Dendritic cell treated with granulocyte-macrophage colony-stimulating factor and Interleukin-4, amounts not matched to agents 40 ng/mL and 50 ng/mL, for 4 days (primary cell): ENCODE measurements at regions not wholly inside any gene's neighbourhood (a gene's known extent, or its start where the extent isn't known, plus 50 kb on each side); places are given as distances from the start of the nearest gene placed in this dataset.
"Not testable (repeated sequence)": the region's sequence is repeated elsewhere in the genome, so short reads cannot be mapped to it uniquely, and the experiment has no call there.

Experiments
- H3K27ac Mint-ChIP-seq: one replicate; pipeline ENCODE4 v1.8.0; 2022; ENCODE audit warnings: mild to moderate bottlenecking, mixed read lengths
- H3K27me3 Mint-ChIP-seq: one replicate; pipeline ENCODE4 v1.8.0; 2022; ENCODE audit warnings: mild to moderate bottlenecking, mixed read lengths
- H3K36me3 Mint-ChIP-seq: one replicate; pipeline ENCODE4 v1.8.0; 2022; ENCODE audit warnings: low read depth, mixed read lengths
- H3K4me1 Mint-ChIP-seq: one replicate; pipeline ENCODE4 v1.8.0; 2022; ENCODE audit warnings: low read depth, mixed read lengths
- H3K4me3 Mint-ChIP-seq: one replicate; pipeline ENCODE4 v1.8.0; 2022; ENCODE audit warnings: mild to moderate bottlenecking, moderate library complexity, mixed read lengths
- H3K9me3 Mint-ChIP-seq: one replicate; pipeline ENCODE4 v1.8.0; 2022; ENCODE audit warnings: mixed read lengths
- intact Hi-C: fragments of 100-400 bp; cut with micrococcal nuclease; formaldehyde crosslinking; loops from one replicate; pipeline ENCODE4 v1.15.0; 2022

DNA sequence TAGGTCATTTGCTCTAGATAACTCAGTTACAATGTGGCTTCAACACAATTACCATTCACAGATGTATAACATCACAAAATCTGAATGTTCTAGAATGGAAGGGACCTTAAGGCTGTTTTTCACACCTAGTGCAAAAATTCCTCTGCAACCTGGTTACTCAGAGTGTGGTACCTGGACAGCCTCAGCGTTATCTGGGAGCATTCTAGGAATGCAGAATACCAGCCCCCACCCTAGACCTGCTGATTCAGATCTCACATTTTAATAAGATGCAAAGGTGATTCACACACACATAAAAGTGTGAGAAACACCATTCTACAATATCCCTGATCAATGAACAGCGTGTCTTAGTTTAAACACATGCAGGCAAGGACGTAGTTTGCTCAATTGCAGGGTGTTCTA is 233.1 kb downstream of the TDRD15 start:
- Mint-ChIP-seq H3K4me1 (peaks cover 5% of the 10 kb centered on the region), H3K4me3 (no peak overlapping the region)

DNA sequence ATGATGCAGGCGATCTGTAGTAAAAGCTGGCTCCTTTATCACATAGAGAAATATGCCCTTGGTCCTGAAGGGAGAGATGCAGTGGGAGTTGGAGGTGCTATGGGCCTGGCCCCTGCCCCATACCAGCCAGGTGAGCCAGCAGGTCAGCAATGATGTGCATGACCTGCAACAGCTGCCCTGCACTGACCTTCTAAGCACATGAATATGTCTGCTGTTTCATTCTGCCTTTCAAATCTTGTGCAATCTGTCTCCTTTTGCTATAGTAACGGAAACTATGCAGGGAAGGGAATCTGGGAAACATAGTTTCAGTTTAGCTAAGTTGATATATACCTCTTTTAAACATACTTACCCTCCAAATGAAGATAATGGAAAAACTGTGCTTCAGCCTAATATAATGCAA is 235.2 kb downstream of the TDRD15 start:
- H3K4me1 Mint-ChIP-seq = peaks cover 5% of the 10 kb centered on the region
- intact Hi-C loops = no loop called here
- H3K4me3 Mint-ChIP-seq = no peak overlapping the region
- H3K27ac Mint-ChIP-seq = no peak overlapping the region
- peaks cover 1% of the 10 kb centered on the region for H3K27me3 Mint-ChIP-seq
- no peaks in the 10 kb centered on the region for H3K36me3 Mint-ChIP-seq
- no peaks in the 10 kb centered on the region for H3K9me3 Mint-ChIP-seq

More for the DNA sequence above, 233.1 kb downstream of the TDRD15 start:
- Mint-ChIP-seq H3K27me3 (peaks cover 1% of the 10 kb centered on the region), H3K36me3 (no peaks in the 10 kb centered on the region), H3K9me3 (no peaks in the 10 kb centered on the region), H3K27ac (no peak overlapping the region)
- intact Hi-C loops = no loop called here

DNA sequence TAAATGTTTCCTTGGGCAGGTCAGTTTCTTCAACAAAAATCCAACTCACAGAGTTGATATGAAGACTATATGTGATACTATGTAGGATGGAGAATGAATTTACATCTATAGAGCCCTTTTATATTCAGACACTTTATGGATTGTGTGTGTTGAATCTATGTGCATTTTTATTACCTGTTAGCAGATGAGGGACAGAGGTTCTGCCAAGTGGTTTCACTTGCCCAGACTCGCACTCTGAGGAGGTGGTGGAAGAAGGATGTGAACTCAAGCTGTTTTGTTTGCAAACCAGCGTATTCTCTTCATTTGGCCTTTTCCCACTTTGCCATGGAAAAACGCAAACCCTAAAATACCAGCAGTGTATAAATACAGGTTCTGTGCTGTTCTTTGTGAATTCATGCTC is 237.6 kb downstream of the TDRD15 start:
- intact Hi-C loops = no loop called here
- H3K9me3 Mint-ChIP-seq = no peaks in the 10 kb centered on the region
- no peak overlapping the region for H3K4me3 Mint-ChIP-seq
- H3K36me3 Mint-ChIP-seq = no peaks in the 10 kb centered on the region
- H3K4me1 Mint-ChIP-seq = peaks cover 3% of the 10 kb centered on the region
- no peak overlapping the region for H3K27ac Mint-ChIP-seq
- no peaks in the 10 kb centered on the region for H3K27me3 Mint-ChIP-seq

- intact Hi-C loops = no loop called here
- H3K36me3 Mint-ChIP-seq = no peaks in the 10 kb centered on the region
- H3K4me1 Mint-ChIP-seq = no peaks in the 10 kb centered on the region
- H3K9me3 Mint-ChIP-seq = no peaks in the 10 kb centered on the region
- H3K27me3 Mint-ChIP-seq = no peaks in the 10 kb centered on the region
- no peak overlapping the region for H3K4me3 Mint-ChIP-seq
- no peak overlapping the region for H3K27ac Mint-ChIP-seq
Measured at GRCh38 chr2:21361957-21362486, 238.3 kb downstream of the TDRD15 start.

DNA sequence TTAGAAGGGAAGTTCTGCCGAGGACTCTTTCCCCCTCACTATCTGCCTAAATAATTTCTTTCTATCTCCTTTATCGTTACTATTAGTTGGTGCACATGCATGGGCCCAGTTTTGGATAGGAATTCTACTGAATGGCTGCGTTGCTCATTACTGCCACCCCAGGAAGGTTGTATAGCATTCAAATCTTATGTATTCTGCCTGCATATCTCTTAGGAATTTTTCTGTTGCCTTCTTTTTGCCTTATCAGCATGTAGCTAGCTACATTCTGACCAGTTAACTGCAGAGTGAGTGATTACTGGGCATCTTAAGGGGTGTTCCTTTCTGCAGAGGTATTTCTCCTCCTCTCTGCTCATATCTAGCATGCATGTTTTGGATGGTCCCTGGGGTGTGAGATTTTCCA is 239.6 kb downstream of the TDRD15 start:
- intact Hi-C loops = no loop called here
- Mint-ChIP-seq H3K4me3 (no peak overlapping the region), H3K27me3 (no peaks in the 10 kb centered on the region), H3K27ac (no peak overlapping the region), H3K36me3 (no peaks in the 10 kb centered on the region), H3K4me1 (no peaks in the 10 kb centered on the region), H3K9me3 (no peaks in the 10 kb centered on the region)

- intact Hi-C loops = no loop called here
- Mint-ChIP-seq H3K27me3 (peaks cover 5% of the 10 kb centered on the region), H3K4me1 (no peaks in the 10 kb centered on the region), H3K9me3 (no peaks in the 10 kb centered on the region), H3K27ac (no peak overlapping the region), H3K36me3 (no peaks in the 10 kb centered on the region), H3K4me3 (no peak overlapping the region)
Measured at GRCh38 chr2:21367421-21367820, 243.7 kb downstream of the TDRD15 start.

GRCh38 chr2:21369787-21370186 is 246.0 kb downstream of the TDRD15 start:
- Mint-ChIP-seq H3K27me3 (peaks cover 5% of the 10 kb centered on the region), H3K27ac (no peak overlapping the region), H3K36me3 (no peaks in the 10 kb centered on the region), H3K4me1 (no peaks in the 10 kb centered on the region), H3K9me3 (no peaks in the 10 kb centered on the region), H3K4me3 (no peak overlapping the region)
- intact Hi-C loops = no loop called here

GRCh38 chr2:21371499-21372003 is 247.8 kb downstream of the TDRD15 start:
- H3K4me3 Mint-ChIP-seq = no peak overlapping the region
- no peaks in the 10 kb centered on the region for H3K36me3 Mint-ChIP-seq
- H3K4me1 Mint-ChIP-seq = no peaks in the 10 kb centered on the region
- intact Hi-C loops = no loop called here
- H3K27ac Mint-ChIP-seq = no peak overlapping the region
- H3K9me3 Mint-ChIP-seq = no peaks in the 10 kb centered on the region
- H3K27me3 Mint-ChIP-seq = peaks cover 5% of the 10 kb centered on the region

DNA sequence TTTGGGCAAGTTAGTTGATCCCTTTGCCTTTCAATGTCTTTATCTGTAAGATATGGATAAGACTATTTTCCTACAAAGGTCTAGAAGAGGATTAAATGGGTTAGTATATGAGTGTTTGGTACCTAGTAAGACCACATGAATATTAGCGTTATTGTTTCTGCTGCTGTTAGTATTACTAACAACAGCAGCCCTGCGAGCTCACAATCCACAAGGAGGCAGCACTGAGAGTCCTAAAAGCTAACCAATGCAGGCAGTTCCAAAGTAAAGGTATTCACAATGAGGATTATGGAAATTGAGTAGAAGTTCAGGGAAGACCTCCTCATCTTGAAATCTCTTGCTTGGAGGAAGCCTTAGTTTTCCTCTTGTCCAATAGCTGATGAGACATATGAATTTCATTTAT is 248.9 kb downstream of the TDRD15 start:
- intact Hi-C loops = no loop called here
- Mint-ChIP-seq H3K27me3 (peaks cover 6% of the 10 kb centered on the region), H3K9me3 (no peaks in the 10 kb centered on the region), H3K4me3 (no peak overlapping the region), H3K36me3 (no peaks in the 10 kb centered on the region), H3K4me1 (no peaks in the 10 kb centered on the region), H3K27ac (no peak overlapping the region)

GRCh38 chr2:21376864-21377263 is 253.1 kb downstream of the TDRD15 start:
- Mint-ChIP-seq H3K36me3 (no peaks in the 10 kb centered on the region), H3K4me1 (no peaks in the 10 kb centered on the region), H3K9me3 (peaks cover 9% of the 10 kb centered on the region), H3K27me3 (peaks cover 2% of the 10 kb centered on the region), H3K27ac (no peak overlapping the region), H3K4me3 (no peak overlapping the region)
- intact Hi-C loops = no loop called here

GRCh38 chr2:21379140-21379539 is 255.4 kb downstream of the TDRD15 start:
- intact Hi-C loops = no loop called here
- peaks cover 9% of the 10 kb centered on the region for H3K9me3 Mint-ChIP-seq
- no peak overlapping the region for H3K4me3 Mint-ChIP-seq
- H3K27ac Mint-ChIP-seq = no peak overlapping the region
- no peaks in the 10 kb centered on the region for H3K4me1 Mint-ChIP-seq
- H3K36me3 Mint-ChIP-seq = no peaks in the 10 kb centered on the region
- H3K27me3 Mint-ChIP-seq = peaks cover 2% of the 10 kb centered on the region

- H3K36me3 Mint-ChIP-seq, H3K27ac Mint-ChIP-seq, H3K4me3 Mint-ChIP-seq, intact Hi-C loops, H3K4me1 Mint-ChIP-seq, H3K27me3 Mint-ChIP-seq, H3K9me3 Mint-ChIP-seq: not testable (repeated sequence)
Measured at GRCh38 chr2:21379668-21380067, 255.9 kb downstream of the TDRD15 start.

DNA sequence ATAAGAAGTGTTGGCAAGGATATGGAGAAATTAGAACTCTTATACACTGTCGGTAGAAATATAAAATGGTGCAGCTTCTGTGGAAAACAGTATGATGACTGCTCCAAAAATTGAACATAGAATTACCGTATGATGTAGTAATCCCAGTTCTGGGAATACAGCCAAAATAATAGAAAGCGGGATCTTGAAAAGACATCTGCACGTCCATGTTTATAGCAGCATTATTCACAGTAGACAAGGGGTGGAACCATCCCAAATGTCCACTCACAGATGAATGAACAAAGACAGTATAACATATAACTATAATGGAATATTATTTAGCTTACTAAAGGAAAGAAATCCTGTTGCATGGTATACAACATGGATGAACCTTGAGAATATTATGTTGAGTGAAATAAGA is 257.7 kb downstream of the TDRD15 start:
- Mint-ChIP-seq H3K9me3 (peaks cover 9% of the 10 kb centered on the region), H3K36me3 (no peaks in the 10 kb centered on the region), H3K4me1 (no peaks in the 10 kb centered on the region), H3K27ac (no peak overlapping the region), H3K27me3 (peaks cover 5% of the 10 kb centered on the region), H3K4me3 (no peak overlapping the region)
- intact Hi-C loops = no loop called here

DNA sequence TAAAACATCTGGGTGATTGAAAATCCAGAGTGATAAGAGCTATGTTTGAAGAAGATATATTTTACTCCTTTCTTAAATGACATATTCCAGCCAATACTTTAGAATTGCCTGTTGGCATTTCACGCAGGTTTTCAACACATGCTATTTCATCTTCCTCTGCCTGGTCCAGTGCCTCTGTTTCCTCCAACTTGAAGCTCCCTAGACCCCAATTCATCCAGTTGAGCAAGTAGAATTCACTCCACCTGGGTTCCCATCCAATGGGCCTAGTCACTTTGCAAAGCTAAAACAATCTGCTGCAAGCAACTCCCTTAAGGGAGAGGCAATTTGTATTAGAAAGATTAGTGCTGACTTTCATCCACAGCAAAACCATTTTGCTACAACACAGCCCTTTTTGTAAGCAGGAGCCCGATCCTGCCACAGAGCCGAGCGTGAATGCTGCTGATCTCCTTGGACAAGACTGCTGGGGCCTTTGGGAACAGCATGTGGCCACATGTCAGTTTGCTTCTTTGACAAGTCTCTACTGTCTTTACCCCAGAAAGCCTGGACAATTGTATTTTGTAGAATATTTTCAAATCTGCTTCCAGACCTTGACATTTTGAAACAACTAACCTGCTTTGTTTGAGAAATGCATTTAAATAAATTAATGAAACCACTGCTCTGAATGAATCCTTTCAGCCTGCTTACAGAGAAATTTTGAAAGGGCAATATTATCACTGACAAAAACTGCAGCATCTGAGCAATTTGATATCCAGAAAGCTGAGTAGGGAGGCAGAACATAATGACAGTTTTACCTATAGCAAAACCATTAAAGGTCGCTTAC is 259.1 kb downstream of the TDRD15 start:
- Mint-ChIP-seq H3K4me1 (no peaks in the 10 kb centered on the region), H3K27ac (no peak overlapping the region), H3K4me3 (no peak overlapping the region), H3K9me3 (peaks cover 9% of the 10 kb centered on the region), H3K27me3 (peaks cover 3% of the 10 kb centered on the region), H3K36me3 (no peaks in the 10 kb centered on the region)
- intact Hi-C loops = no loop called here

DNA sequence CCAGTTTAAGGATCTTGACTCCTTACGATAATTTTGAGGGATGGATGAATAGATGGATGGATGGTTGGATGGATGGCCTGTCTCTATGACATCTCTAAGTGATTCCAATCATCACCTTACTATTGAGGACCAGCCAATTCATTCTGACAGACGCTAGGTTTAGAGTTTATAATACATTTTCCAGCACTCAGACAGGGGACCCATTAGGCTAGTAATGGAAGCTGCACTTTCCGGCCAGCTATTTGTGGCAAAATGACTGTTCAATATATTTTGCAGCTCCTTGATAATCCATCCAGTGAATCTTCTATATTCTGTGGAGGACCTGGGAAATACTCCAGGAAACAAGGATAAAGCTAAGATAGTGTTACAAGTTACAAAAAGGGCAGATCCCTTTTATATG is 262.9 kb downstream of the TDRD15 start:
- intact Hi-C loops = no loop called here
- H3K9me3 Mint-ChIP-seq = no peaks in the 10 kb centered on the region

More for the DNA sequence above, 262.9 kb downstream of the TDRD15 start:
- H3K27me3 Mint-ChIP-seq = peaks cover 7% of the 10 kb centered on the region
- H3K4me1 Mint-ChIP-seq = no peaks in the 10 kb centered on the region
- H3K4me3 Mint-ChIP-seq = no peak overlapping the region
- H3K36me3 Mint-ChIP-seq = no peaks in the 10 kb centered on the region
- no peak overlapping the region for H3K27ac Mint-ChIP-seq
